OCI-LY7 (cell line): ENCODE measurements at regions not wholly inside any gene's neighbourhood (a gene's known extent, or its start where the extent isn't known, plus 50 kb on each side); places are given as distances from the start of the nearest gene placed in this dataset.

Experiments
- BruUV-seq: library from RNA; stranded (reverse); fragments of 400-500 nt; replicated peaks from 2 replicates; lab custom pipeline; 2021; lab: Mats Ljungman, UMichigan
- CTCF ChIA-PET: fragments of 300-600 bp; sonication (Branson Sonifier 250); formaldehyde crosslinking; loops from one replicate; lab custom pipeline; 2022; ENCODE audit warnings: antibody characterized with exemption; ENCODE audit not compliant: unreplicated experiment; lab: Charles Lee
- POLR2A ChIA-PET: fragments of 300-600 bp; sonication (Branson Sonifier 250); formaldehyde crosslinking; loops from one replicate; lab custom pipeline; 2022; ENCODE audit warnings: antibody characterized with exemption; lab: Charles Lee
- DNase-seq: peaks from one replicate; pipeline ENCODE4 v3.0.0-alpha.2; 2015; ENCODE audit warnings: low spot score
- H2AFZ ChIP-seq: fragments of 200-600 bp; sonication (generic), shearing (Covaris generic); 2 replicates; pipeline ENCODE4 v1.6.1; 2014; ENCODE audit warnings: mild to moderate bottlenecking, antibody characterized with exemption, low read length, moderate library complexity
- H3K27ac ChIP-seq: fragments of 200-600 bp; sonication (generic); 2 replicates; pipeline ENCODE4 v1.5.1; 2014; ENCODE audit warnings: mixed run types, low read depth, mild to moderate bottlenecking, moderate library complexity, low read length, inconsistent platforms; ENCODE audit not compliant: poor library complexity, severe bottlenecking
- H3K36me3 ChIP-seq: fragments of 200-600 bp; sonication (generic); 2 replicates; pipeline ENCODE4 v1.6.1; 2014; ENCODE audit warnings: mild to moderate bottlenecking, antibody characterized with exemption, low read length, moderate library complexity, mixed read lengths; ENCODE audit not compliant: insufficient read depth
- H3K4me1 ChIP-seq: fragments of 200-600 bp; sonication (generic); 2 replicates; pipeline ENCODE4 v1.5.1; 2014; ENCODE audit warnings: mild to moderate bottlenecking, low read length; ENCODE audit not compliant: insufficient read depth, poor library complexity, severe bottlenecking
- H3K4me2 ChIP-seq: fragments of 200-600 bp; sonication (generic); 2 replicates; pipeline ENCODE4 v1.6.1; 2014; ENCODE audit warnings: mild to moderate bottlenecking, low read length
- H3K4me3 ChIP-seq: fragments of 200-600 bp; sonication (generic); 2 replicates; pipeline ENCODE4 v1.5.1; 2014; ENCODE audit warnings: mild to moderate bottlenecking, low read depth, low read length; ENCODE audit not compliant: poor library complexity, severe bottlenecking
- H3K79me2 ChIP-seq: fragments of 200-600 bp; sonication (generic); 2 replicates; pipeline ENCODE4 v1.6.1; 2016; ENCODE audit warnings: low read depth, mild to moderate bottlenecking, low read length, moderate library complexity, mixed read lengths; ENCODE audit not compliant: insufficient read depth
- H3K9me2 ChIP-seq: fragments of 200-600 bp; sonication (generic); 2 replicates; pipeline ENCODE4 v1.6.1; 2016; ENCODE audit warnings: mild to moderate bottlenecking, low read length, mixed read lengths; ENCODE audit not compliant: insufficient read depth
- H3K9me3 ChIP-seq: fragments of 200-600 bp; sonication (generic); 2 replicates; pipeline ENCODE4 v1.6.1; 2014; ENCODE audit warnings: mild to moderate bottlenecking, mixed run types, low read length, mixed read lengths
- H4K20me1 ChIP-seq: fragments of 200-600 bp; sonication (generic); 2 replicates; pipeline ENCODE4 v1.6.1; 2014; ENCODE audit warnings: mild to moderate bottlenecking, antibody characterized with exemption, low read length, moderate library complexity, mixed read lengths; ENCODE audit not compliant: insufficient read depth
- CTCF ChIP-seq: fragments of 200-600 bp; sonication (generic); conservative IDR thresholded peaks from 2 replicates; pipeline ENCODE4 v1.5.1; 2014; ENCODE audit warnings: mild to moderate bottlenecking, antibody characterized with exemption, low read length, moderate library complexity, mixed read lengths
- EZH2phosphoT487 ChIP-seq: fragments of 200-600 bp; sonication (generic); IDR thresholded peaks from 2 replicates; pipeline ENCODE4 v1.6.1; 2018; ENCODE audit warnings: low read depth, borderline replicate concordance, mild to moderate bottlenecking, mixed run types, antibody characterized with exemption, low read length, moderate library complexity, mixed read lengths
- intact Hi-C: fragments of 100-400 bp; cut with micrococcal nuclease; formaldehyde crosslinking; loops from one replicate; pipeline ENCODE4 v1.10.0; 2022; ENCODE audit not compliant: unreplicated experiment

- intact Hi-C loops: no loop called here
- DNase-seq: no peak
- ChIA-PET CTCF (no interaction called here), POLR2A (no interaction called here)
- no peak overlapping the region for H2AFZ ChIP-seq
- no peak for TF ChIP-seq CTCF
- no peak for TF ChIP-seq EZH2phosphoT487
- H3K27ac ChIP-seq: no peak overlapping the region
- H3K9me2 ChIP-seq: no peaks in the 10 kb centered on the region
- no peaks in the 10 kb centered on the region for H3K4me1 ChIP-seq
- no peaks in the 10 kb centered on the region for H3K79me2 ChIP-seq
- no TSS peak for BruUV-seq
- no peak overlapping the region for H3K4me2 ChIP-seq
- H3K9me3 ChIP-seq: no peaks in the 10 kb centered on the region
- no peak overlapping the region for H3K4me3 ChIP-seq
- no peaks in the 10 kb centered on the region for H4K20me1 ChIP-seq
- H3K36me3 ChIP-seq: no peaks in the 10 kb centered on the region
Measured at GRCh38 chr10:65805511-65805910, 1120.3 kb upstream of the LRRTM3 start.

GRCh38 chr10:65805993-65806392 lies 1119.8 kb upstream of the LRRTM3 start:
- H3K79me2 ChIP-seq: no peaks in the 10 kb centered on the region
- no TSS peak for BruUV-seq
- ChIA-PET POLR2A (no interaction called here), CTCF (no interaction called here)
- no peak overlapping the region for H3K4me2 ChIP-seq
- H3K9me3 ChIP-seq: no peaks in the 10 kb centered on the region
- intact Hi-C loops: no loop called here
- H3K36me3 ChIP-seq: no peaks in the 10 kb centered on the region
- no peaks in the 10 kb centered on the region for H4K20me1 ChIP-seq
- no peak overlapping the region for H3K27ac ChIP-seq
- no peak for DNase-seq
- no peaks in the 10 kb centered on the region for H3K4me1 ChIP-seq
- H2AFZ ChIP-seq: no peak overlapping the region
- no peak overlapping the region for H3K4me3 ChIP-seq
- H3K9me2 ChIP-seq: no peaks in the 10 kb centered on the region
- no peak for TF ChIP-seq CTCF
- no peak for TF ChIP-seq EZH2phosphoT487

GRCh38 chr10:65808687-65809333 lies 1117.0 kb upstream of the LRRTM3 start:
- intact Hi-C loops: no loop called here
- Histone ChIP-seq H3K79me2 (no peaks in the 10 kb centered on the region), H3K27ac (no peak overlapping the region), H3K4me3 (no peak overlapping the region), H3K4me1 (no peaks in the 10 kb centered on the region), H3K36me3 (no peaks in the 10 kb centered on the region), H4K20me1 (no peaks in the 10 kb centered on the region), H3K9me3 (no peaks in the 10 kb centered on the region), H3K9me2 (no peaks in the 10 kb centered on the region), H2AFZ (no peak overlapping the region), H3K4me2 (no peak overlapping the region)
- CTCF ChIA-PET: no interaction called here
- POLR2A ChIA-PET: no interaction called here
- TF ChIP-seq EZH2phosphoT487: no peak
- no peak for TF ChIP-seq CTCF
- BruUV-seq: no TSS peak
- no peak for DNase-seq
